ENCODE measurements at regions not wholly inside any gene's neighbourhood (a gene's known extent, or its start where the extent isn't known, plus 50 kb on each side); places are given as distances from the start of the nearest gene placed in this dataset.

GRCh38 chr3:165283328-165283727, 87.1 kb upstream of the SLITRK3 start:
- in situ Hi-C loops (cut with HindIII; ENCODE audit: low pct_unique_long_range_greater_than_20kb, low sequenced_read_pairs) (no loop called here), intact Hi-C loops (cut with micrococcal nuclease; ENCODE audit: unreplicated experiment) (no loop called here)
- CTCF ChIA-PET: no interaction called here
- no peak for TF ChIP-seq POLR2AphosphoS5 (IDR thresholded peaks at IDR 0.05; ENCODE audit: low read depth, low read length)
- no peak for TF ChIP-seq SIN3A (IDR thresholded peaks at IDR 0.05; ENCODE audit: borderline replicate concordance, insufficient read depth, low read depth, low read length)
- TF ChIP-seq TCF7L2 (IDR thresholded peaks at IDR 0.05; ENCODE audit: low read depth, low read length): no peak
- TF ChIP-seq REST (IDR thresholded peaks at IDR 0.05; ENCODE audit: insufficient read depth in 1 of 2, low read depth in 2 of 2, low read length in 1 of 2): no peak
- no peak for TF ChIP-seq CTCF (IDR thresholded peaks at IDR 0.05)
- no peak overlapping the region for H3K27ac ChIP-seq (ENCODE audit: low read length)
- H3K4me3 ChIP-seq (ENCODE audit: low read depth in 2 of 2, low read length in 2 of 2): no peak overlapping the region
- no peaks in the 10 kb centered on the region for H3K27me3 ChIP-seq (ENCODE audit: control insufficient read depth, insufficient read depth, low read length)
- POLR2A ChIA-PET: no interaction called here
- H3K9me3 ChIP-seq (ENCODE audit: control insufficient read depth, insufficient read depth, low read depth, low read length): no peaks in the 10 kb centered on the region
- no peaks in the 10 kb centered on the region for H3K4me1 ChIP-seq (ENCODE audit: control insufficient read depth, insufficient read depth, low read length)
- BruUV-seq (replicated peaks): no TSS peak
- DNase-seq (ENCODE audit: low read depth, low spot score): no peak
- no peaks in the 10 kb centered on the region for H3K36me3 ChIP-seq (ENCODE audit: control insufficient read depth, insufficient read depth, low read length)
- ATAC-seq: no peak

- Histone ChIP-seq H3K36me3 (ENCODE audit: control insufficient read depth, insufficient read depth, low read length) (no peaks in the 10 kb centered on the region), H3K4me1 (ENCODE audit: control insufficient read depth, insufficient read depth, low read length) (no peaks in the 10 kb centered on the region), H3K4me3 (ENCODE audit: low read depth in 2 of 2, low read length in 2 of 2) (no peak overlapping the region), H3K27ac (ENCODE audit: low read length) (no peak overlapping the region), H3K27me3 (ENCODE audit: control insufficient read depth, insufficient read depth, low read length) (no peaks in the 10 kb centered on the region), H3K9me3 (ENCODE audit: control insufficient read depth, insufficient read depth, low read depth, low read length) (no peaks in the 10 kb centered on the region)
- ChIA-PET POLR2A (no interaction called here), CTCF (interaction anchor here (0.7 kb wide), 1 partner anchor 48 kb away, joined by 6 read pairs; no protein-coding TSS in a partner anchor)
- intact Hi-C loops (cut with micrococcal nuclease; ENCODE audit: unreplicated experiment) (no loop called here), in situ Hi-C loops (cut with HindIII; ENCODE audit: low pct_unique_long_range_greater_than_20kb, low sequenced_read_pairs) (no loop called here)
- BruUV-seq (replicated peaks): no TSS peak
- TF ChIP-seq POLR2AphosphoS5 (IDR thresholded peaks at IDR 0.05; ENCODE audit: low read depth, low read length) (no peak), CTCF (IDR thresholded peaks at IDR 0.05) (no peak), SIN3A (IDR thresholded peaks at IDR 0.05; ENCODE audit: borderline replicate concordance, insufficient read depth, low read depth, low read length) (no peak), REST (IDR thresholded peaks at IDR 0.05; ENCODE audit: insufficient read depth in 1 of 2, low read depth in 2 of 2, low read length in 1 of 2) (no peak), TCF7L2 (IDR thresholded peaks at IDR 0.05; ENCODE audit: low read depth, low read length) (no peak)
- ATAC-seq (no peak), DNase-seq (ENCODE audit: low read depth, low spot score) (no peak)
These were observed 83.3 kb upstream of the SLITRK3 start for GRCh38 chr3:165279471-165279870.

Measured in Panc1 (cell line).